ENCODE measurements at regions not wholly inside any gene's neighbourhood (a gene's known extent, or its start where the extent isn't known, plus 50 kb on each side); places are given as distances from the start of the nearest gene placed in this dataset.

- TF ChIP-seq FOXA1 (IDR thresholded peaks at IDR 0.05) (no peak), HDGF (IDR thresholded peaks at IDR 0.05; ENCODE audit: borderline replicate concordance) (no peak), ELF4 (IDR thresholded peaks at IDR 0.05) (no peak), LEF1 (IDR thresholded peaks at IDR 0.05; ENCODE audit: borderline replicate concordance) (no peak), FOXK2 (IDR thresholded peaks at IDR 0.05) (no peak), TARDBP (IDR thresholded peaks at IDR 0.05) (no peak), FOXM1 (IDR thresholded peaks at IDR 0.05; ENCODE audit: borderline replicate concordance) (no peak), BHLHE40 (IDR thresholded peaks at IDR 0.05; ENCODE audit: borderline replicate concordance) (no peak), SUZ12 (IDR thresholded peaks at IDR 0.05) (no peak)
Observed at GRCh38 chr20:48202334-48203113, 417.2 kb upstream of the SULF2 start.

All from HEK293T (cell line).